ENCODE measurements at regions not wholly inside any gene's neighbourhood (a gene's known extent, or its start where the extent isn't known, plus 50 kb on each side); places are given as distances from the start of the nearest gene placed in this dataset.

DNA sequence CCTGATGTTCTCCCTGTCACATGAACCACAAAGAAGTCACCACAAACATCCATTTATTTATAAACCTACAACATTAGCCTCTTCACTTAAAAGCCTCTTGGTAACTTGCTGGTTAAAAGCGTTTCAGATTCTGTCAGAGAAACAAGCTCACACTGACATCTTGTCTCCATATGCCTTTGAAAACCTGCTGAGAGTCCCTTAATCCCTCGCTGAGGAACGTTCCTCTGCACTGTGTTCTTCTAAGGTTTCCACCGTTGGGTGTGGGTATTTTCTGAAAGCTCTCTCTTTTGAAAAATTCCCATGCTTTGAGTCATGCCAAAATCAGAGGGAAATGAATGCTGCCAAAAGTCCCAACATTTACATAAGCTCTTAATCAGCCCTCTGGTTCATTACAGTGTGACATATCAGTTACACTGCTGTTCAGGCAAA is 149.8 kb downstream of the CCDC34 start:
- TF ChIP-seq EZH2 (IDR thresholded peaks at IDR 0.05; ENCODE audit: borderline replicate concordance, low read depth, low read length, poor library complexity, severe bottlenecking) (no peak), CTCF (conservative IDR thresholded peaks at IDR 0.05; ENCODE audit: low read depth, low read length) (no peak)
